H9 (cell line): ENCODE measurements at regions not wholly inside any gene's neighbourhood (a gene's known extent, or its start where the extent isn't known, plus 50 kb on each side); places are given as distances from the start of the nearest gene placed in this dataset.

Source experiments
- DNase-seq: peaks from one replicate; pipeline ENCODE4 v3.0.0-alpha.2; 2017
- H2AFZ ChIP-seq: one replicate; pipeline ENCODE4 v1.6.1; 2013; ENCODE audit warnings: mild to moderate bottlenecking, low read length, control low read depth, moderate library complexity
- H2AK5ac ChIP-seq: 2 replicates; pipeline ENCODE4 v1.6.1; 2013; ENCODE audit warnings: low read length, control low read depth, mixed read lengths; ENCODE audit not compliant: insufficient read length
- H2BK120ac ChIP-seq: one replicate; pipeline ENCODE4 v1.6.1; 2013; ENCODE audit warnings: low read depth, mild to moderate bottlenecking, low read length, control low read depth, inconsistent platforms; ENCODE audit not compliant: poor library complexity, severe bottlenecking
- H2BK12ac ChIP-seq: 2 replicates; pipeline ENCODE4 v1.6.1; 2013; ENCODE audit warnings: low read length, control low read depth, mixed read lengths, low read depth; ENCODE audit not compliant: insufficient read length
- H2BK15ac ChIP-seq: 2 replicates; pipeline ENCODE4 v1.6.1; 2013; ENCODE audit warnings: low read depth, low read length, control low read depth
- H2BK20ac ChIP-seq: one replicate; pipeline ENCODE4 v1.6.1; 2013; ENCODE audit warnings: low read depth, mild to moderate bottlenecking, low read length, control low read depth, inconsistent platforms; ENCODE audit not compliant: poor library complexity, severe bottlenecking
- H2BK5ac ChIP-seq: 2 replicates; pipeline ENCODE4 v1.6.1; 2013; ENCODE audit warnings: low read length, control low read depth, mixed read lengths; ENCODE audit not compliant: insufficient read length
- H3K14ac ChIP-seq: 2 replicates; pipeline ENCODE4 v1.6.1; 2013; ENCODE audit warnings: low read length, control low read depth; ENCODE audit not compliant: insufficient read depth
- H3K18ac ChIP-seq: 2 replicates; pipeline ENCODE4 v1.6.1; 2013; ENCODE audit warnings: low read depth, mild to moderate bottlenecking, mixed read lengths, low read length, control low read depth; ENCODE audit not compliant: insufficient read length
- H3K23ac ChIP-seq: 2 replicates; pipeline ENCODE4 v1.6.1; 2013; ENCODE audit warnings: low read length, control low read depth, mixed read lengths, low read depth; ENCODE audit not compliant: insufficient read length
- H3K23me2 ChIP-seq: 2 replicates; pipeline ENCODE4 v1.6.1; 2013; ENCODE audit warnings: low read depth, mild to moderate bottlenecking, mixed read lengths, low read length, control low read depth; ENCODE audit not compliant: insufficient read length, poor library complexity, severe bottlenecking
- H3K27ac ChIP-seq: 2 replicates; pipeline ENCODE4 v1.5.1; 2013; ENCODE audit warnings: low read length, control low read depth, mixed read lengths, low read depth; ENCODE audit not compliant: insufficient read length
- H3K27me3 ChIP-seq: 2 replicates; pipeline ENCODE4 v1.6.1; 2013; ENCODE audit warnings: low read length, control low read depth, inconsistent platforms; ENCODE audit not compliant: insufficient read depth
- H3K4ac ChIP-seq: 2 replicates; pipeline ENCODE4 v1.6.1; 2013; ENCODE audit warnings: low read depth, mild to moderate bottlenecking, control low read depth, inconsistent platforms, low read length, moderate library complexity
- H3K4me1 ChIP-seq: 2 replicates; pipeline ENCODE4 v1.6.1; 2013; ENCODE audit warnings: low read length, control low read depth, inconsistent platforms; ENCODE audit not compliant: insufficient read depth
- H3K4me2 ChIP-seq: 2 replicates; pipeline ENCODE4 v1.6.1; 2013; ENCODE audit warnings: low read length, control low read depth, mixed read lengths; ENCODE audit not compliant: insufficient read length, insufficient read depth
- H3K56ac ChIP-seq: 2 replicates; pipeline ENCODE4 v1.6.1; 2013; ENCODE audit warnings: low read depth, mild to moderate bottlenecking, mixed read lengths, low read length, control low read depth; ENCODE audit not compliant: insufficient read length
- H3K79me1 ChIP-seq: 2 replicates; pipeline ENCODE4 v1.6.1; 2013; ENCODE audit warnings: low read depth, mild to moderate bottlenecking, moderate library complexity, low read length, control low read depth, inconsistent platforms; ENCODE audit not compliant: insufficient read depth, poor library complexity, severe bottlenecking
- H3K79me2 ChIP-seq: 2 replicates; pipeline ENCODE4 v1.6.1; 2013; ENCODE audit warnings: low read length, control low read depth, inconsistent platforms; ENCODE audit not compliant: insufficient read depth
- H3K9ac ChIP-seq: 2 replicates; pipeline ENCODE4 v1.6.1; 2013; ENCODE audit warnings: low read length, control low read depth, mixed read lengths; ENCODE audit not compliant: insufficient read length; ENCODE audit errors: extremely low read depth
- H3K9me3 ChIP-seq: one replicate; pipeline ENCODE4 v1.6.1; 2013; ENCODE audit warnings: low read depth, low read length, inconsistent platforms; ENCODE audit not compliant: control insufficient read depth
- H3T11ph ChIP-seq: one replicate; pipeline ENCODE4 v1.6.1; 2013; ENCODE audit warnings: mild to moderate bottlenecking, low read length, control low read depth, inconsistent platforms
- H4K20me1 ChIP-seq: one replicate; pipeline ENCODE4 v1.6.1; 2013; ENCODE audit not compliant: control insufficient read depth, insufficient read length, insufficient read depth
- H4K5ac ChIP-seq: 2 replicates; pipeline ENCODE4 v1.6.1; 2013; ENCODE audit warnings: low read depth, mild to moderate bottlenecking, mixed read lengths, low read length, control low read depth; ENCODE audit not compliant: insufficient read length
- H4K8ac ChIP-seq: replicated peaks from 2 replicates; pipeline ENCODE4 v1.6.1; 2013; ENCODE audit warnings: low read length, control low read depth, mixed read lengths, low read depth; ENCODE audit not compliant: insufficient read length
- H4K91ac ChIP-seq: 2 replicates; pipeline ENCODE4 v1.6.1; 2013; ENCODE audit warnings: low read depth, mild to moderate bottlenecking, moderate library complexity, mixed read lengths, low read length, control low read depth; ENCODE audit not compliant: insufficient read length
- H3K27ac Mint-ChIP-seq, 3 experiments: 2 replicates in 2 of 3; 3 replicates in 1 of 3; pipeline ENCODE4 v1.8.0; 2020 to 2021; ENCODE audit warnings: mixed read lengths in 3 of 3, mild to moderate bottlenecking in 1 of 3, moderate library complexity in 1 of 3
- H3K27me3 Mint-ChIP-seq: 2 replicates; pipeline ENCODE4 v1.8.0; 2021; ENCODE audit warnings: low read depth, mild to moderate bottlenecking, moderate library complexity, mixed read lengths
- H3K36me3 Mint-ChIP-seq, 3 experiments: 2 replicates in 2 of 3; 3 replicates in 1 of 3; pipeline ENCODE4 v1.8.0; 2020 to 2021; ENCODE audit warnings: low read depth in 3 of 3, mixed read lengths in 3 of 3; ENCODE audit not compliant: insufficient read depth in 1 of 3
- H3K4me1 Mint-ChIP-seq, 2 experiments: 2 replicates each; pipeline ENCODE4 v1.8.0; 2020; ENCODE audit warnings: mixed read lengths in 2 of 2
- H3K4me3 Mint-ChIP-seq, 2 experiments: 2 replicates in 1 of 2; 3 replicates in 1 of 2; pipeline ENCODE4 v1.8.0; 2020 to 2021; ENCODE audit warnings: mild to moderate bottlenecking in 2 of 2, mixed read lengths in 2 of 2, moderate library complexity in 1 of 2
- H3K9me3 Mint-ChIP-seq, 2 experiments: 2 replicates in 1 of 2; 3 replicates in 1 of 2; pipeline ENCODE4 v1.8.0; 2020; ENCODE audit warnings: mild to moderate bottlenecking in 2 of 2, mixed read lengths in 2 of 2, moderate library complexity in 1 of 2
- WGBS: extraction: QIAGEN DNeasy Blood & Tissue Kit; methylation state at CpG from one replicate; pipeline ENCODE4 v1.1.7; 2013; ENCODE audit warnings: missing lambda C conversion rate, low lambda C conversion rate, mixed read lengths; ENCODE audit not compliant: insufficient read length; ENCODE audit errors: extremely low coverage; 5-methylcytosine and 5-hydroxymethylcytosine counted together
- TF ChIP-seq, protein P1 (sequence below): fragments of 200-600 bp; sonication (generic); conservative IDR thresholded peaks from 3 replicates; pipeline ENCODE4 v1.8.0; 2021; ENCODE audit warnings: antibody characterized with exemption, mild to moderate bottlenecking

DNA sequence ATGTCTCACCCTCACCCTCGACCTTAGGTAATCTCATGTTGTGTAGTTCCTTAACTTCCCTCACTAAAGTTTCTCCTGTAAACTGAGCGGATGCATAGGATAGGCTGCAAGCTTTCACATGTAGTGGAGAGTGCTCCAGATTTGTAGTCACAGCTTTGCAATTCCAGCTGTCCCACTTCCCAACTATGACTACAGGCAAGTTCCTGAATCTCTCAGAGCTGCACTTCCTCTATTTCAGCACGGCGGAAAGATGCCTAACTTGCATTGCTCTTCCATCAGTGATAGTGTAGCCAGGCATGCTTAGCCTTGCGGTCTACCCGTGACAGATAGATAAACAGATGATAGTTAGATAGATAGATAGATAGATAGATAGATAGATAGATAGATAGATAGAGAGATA lies 183.1 kb upstream of the CCDC68 start:
- H3K27ac Mint-ChIP-seq, result no peak overlapping the region
- no peaks in the 10 kb centered on the region for H3K27me3 Mint-ChIP-seq
- Histone ChIP-seq H3K23ac (no peak overlapping the region), H4K91ac (no peak overlapping the region), H2BK15ac (no peak overlapping the region), H4K5ac (no peak overlapping the region), H3K18ac (no peak overlapping the region), H3K79me1 (no peaks in the 10 kb centered on the region), H3K4me2 (no peak overlapping the region), H3T11ph (no peak overlapping the region), H2BK12ac (no peak overlapping the region), H4K20me1 (no peaks in the 10 kb centered on the region), H3K79me2 (no peaks in the 10 kb centered on the region), H3K27me3 (no peaks in the 10 kb centered on the region), H2AK5ac (no peak overlapping the region), H2BK5ac (no peak overlapping the region), H3K9ac (no peak overlapping the region), H2AFZ (no peak overlapping the region), H3K4ac (no peak overlapping the region), H3K27ac (no peak overlapping the region), H2BK20ac (no peak overlapping the region), H2BK120ac (no peak overlapping the region), H3K23me2 (no peaks in the 10 kb centered on the region), H4K8ac (no peak overlapping the region), H3K56ac (no peak overlapping the region), H3K4me1 (no peaks in the 10 kb centered on the region), H3K14ac (no peak overlapping the region), H3K9me3 (no peaks in the 10 kb centered on the region)
- H3K4me1 Mint-ChIP-seq, result no peaks in the 10 kb centered on the region
- DNase-seq, result no peak
- TF ChIP-seq, protein P1, sequence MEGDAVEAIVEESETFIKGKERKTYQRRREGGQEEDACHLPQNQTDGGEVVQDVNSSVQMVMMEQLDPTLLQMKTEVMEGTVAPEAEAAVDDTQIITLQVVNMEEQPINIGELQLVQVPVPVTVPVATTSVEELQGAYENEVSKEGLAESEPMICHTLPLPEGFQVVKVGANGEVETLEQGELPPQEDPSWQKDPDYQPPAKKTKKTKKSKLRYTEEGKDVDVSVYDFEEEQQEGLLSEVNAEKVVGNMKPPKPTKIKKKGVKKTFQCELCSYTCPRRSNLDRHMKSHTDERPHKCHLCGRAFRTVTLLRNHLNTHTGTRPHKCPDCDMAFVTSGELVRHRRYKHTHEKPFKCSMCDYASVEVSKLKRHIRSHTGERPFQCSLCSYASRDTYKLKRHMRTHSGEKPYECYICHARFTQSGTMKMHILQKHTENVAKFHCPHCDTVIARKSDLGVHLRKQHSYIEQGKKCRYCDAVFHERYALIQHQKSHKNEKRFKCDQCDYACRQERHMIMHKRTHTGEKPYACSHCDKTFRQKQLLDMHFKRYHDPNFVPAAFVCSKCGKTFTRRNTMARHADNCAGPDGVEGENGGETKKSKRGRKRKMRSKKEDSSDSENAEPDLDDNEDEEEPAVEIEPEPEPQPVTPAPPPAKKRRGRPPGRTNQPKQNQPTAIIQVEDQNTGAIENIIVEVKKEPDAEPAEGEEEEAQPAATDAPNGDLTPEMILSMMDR, result no peak
- H3K9me3 Mint-ChIP-seq, result no peaks in the 10 kb centered on the region; a peak in 3 of 5 replicates
- H3K4me3 Mint-ChIP-seq, result no peak overlapping the region
- no peaks in the 10 kb centered on the region; a peak in 1 of 7 replicates for H3K36me3 Mint-ChIP-seq
- no CpG with 5 or more reads among the region's 6 CpGs for WGBS
